OCI-LY1 (cell line): ENCODE measurements at regions not wholly inside any gene's neighbourhood (a gene's known extent, or its start where the extent isn't known, plus 50 kb on each side); places are given as distances from the start of the nearest gene placed in this dataset.

Experiments
- H2AFZ ChIP-seq: fragments of 200-600 bp; sonication (generic), shearing (Covaris generic); 2 replicates; pipeline ENCODE4 v1.6.0; 2014; ENCODE audit warnings: antibody characterized with exemption, mild to moderate bottlenecking, low read length
- H3F3A ChIP-seq: fragments of 200-600 bp; sonication (generic), shearing (Covaris generic); 2 replicates; pipeline ENCODE4 v1.6.0; 2014; ENCODE audit warnings: mild to moderate bottlenecking, antibody characterized with exemption, low read length, moderate library complexity; ENCODE audit not compliant: insufficient read depth
- H3K27ac ChIP-seq: fragments of 200-600 bp; sonication (generic); 2 replicates; pipeline ENCODE4 v1.5.1; 2014; ENCODE audit warnings: low read length, mixed run types, mild to moderate bottlenecking, low read depth; ENCODE audit not compliant: poor library complexity, severe bottlenecking
- H3K27me3 ChIP-seq: fragments of 200-600 bp; sonication (generic); 2 replicates; pipeline ENCODE4 v1.6.0; 2014; ENCODE audit warnings: antibody characterized with exemption, mild to moderate bottlenecking, low read length, moderate library complexity; ENCODE audit not compliant: insufficient read depth
- H3K36me3 ChIP-seq: fragments of 200-600 bp; sonication (generic); 2 replicates; pipeline ENCODE4 v1.6.1; 2014; ENCODE audit warnings: mild to moderate bottlenecking, antibody characterized with exemption, low read length, moderate library complexity, mixed read lengths; ENCODE audit not compliant: insufficient read depth
- H3K4me1 ChIP-seq: fragments of 200-600 bp; sonication (generic); 2 replicates; pipeline ENCODE4 v1.5.1; 2014; ENCODE audit warnings: mild to moderate bottlenecking, low read length, moderate library complexity; ENCODE audit not compliant: insufficient read depth, severe bottlenecking
- H3K4me2 ChIP-seq: fragments of 200-600 bp; sonication (generic), shearing (Covaris generic); 2 replicates; pipeline ENCODE4 v1.6.1; 2014; ENCODE audit warnings: low read length
- H3K4me3 ChIP-seq: fragments of 200-600 bp; sonication (generic); 2 replicates; pipeline ENCODE4 v1.5.1; 2014; ENCODE audit warnings: low read length, low read depth, mild to moderate bottlenecking, mixed read lengths; ENCODE audit not compliant: poor library complexity, severe bottlenecking
- H3K79me2 ChIP-seq: fragments of 200-600 bp; shearing (Covaris generic); 2 replicates; pipeline ENCODE4 v1.6.1; 2016; ENCODE audit warnings: mixed run types, low read length, mixed read lengths; ENCODE audit not compliant: insufficient read depth
- H3K9ac ChIP-seq: fragments of 200-600 bp; sonication (generic), shearing (Covaris generic); 2 replicates; pipeline ENCODE4 v1.6.1; 2014; ENCODE audit warnings: mild to moderate bottlenecking, low read length, mixed read lengths
- H3K9me2 ChIP-seq: fragments of 200-600 bp; sonication (generic), shearing (Covaris generic); 2 replicates; pipeline ENCODE4 v1.6.1; 2014; ENCODE audit warnings: low read depth, mild to moderate bottlenecking, low read length, mixed read lengths
- H3K9me3 ChIP-seq: fragments of 200-600 bp; shearing (Covaris generic); 2 replicates; pipeline ENCODE4 v1.6.1; 2014; ENCODE audit warnings: low read length, mixed read lengths
- H4K20me1 ChIP-seq: fragments of 200-600 bp; sonication (generic), shearing (Covaris generic); 2 replicates; pipeline ENCODE4 v1.6.0; 2016; ENCODE audit warnings: mild to moderate bottlenecking, low read length; ENCODE audit not compliant: insufficient read depth
- CTCF ChIP-seq: fragments of 200-600 bp; sonication (generic), shearing (Covaris generic); IDR thresholded peaks from 2 replicates; pipeline ENCODE4 v1.5.1; 2017; ENCODE audit warnings: mild to moderate bottlenecking, antibody characterized with exemption, low read length, moderate library complexity, mixed read lengths
- EZH2 ChIP-seq: fragments of 200-600 bp; sonication (generic), shearing (Covaris generic); IDR thresholded peaks from 2 replicates; pipeline ENCODE4 v1.8.0; 2017; ENCODE audit warnings: borderline replicate concordance, mixed run types, mild to moderate bottlenecking, antibody characterized with exemption, low read length, moderate library complexity, mixed read lengths

GRCh38 chr17:77887464-77888241 is 70.8 kb upstream of the TNRC6C start:
- peaks cover 3% of the 10 kb centered on the region; the same call in 1 of the 2 replicates for H3K27me3 ChIP-seq
- H4K20me1 ChIP-seq = no peaks in the 10 kb centered on the region
- no peak overlapping the region for H2AFZ ChIP-seq
- no peaks in the 10 kb centered on the region for H3F3A ChIP-seq
- H3K4me2 ChIP-seq = no peak overlapping the region
- no peaks in the 10 kb centered on the region for H3K79me2 ChIP-seq
- H3K27ac ChIP-seq = no peak overlapping the region
- TF ChIP-seq EZH2 (no peak), CTCF (no peak)
- H3K9me2 ChIP-seq = no peaks in the 10 kb centered on the region
- no peaks in the 10 kb centered on the region for H3K36me3 ChIP-seq
- no peak overlapping the region for H3K4me3 ChIP-seq
- no peaks in the 10 kb centered on the region for H3K9me3 ChIP-seq
- no peaks in the 10 kb centered on the region for H3K4me1 ChIP-seq
- no peak overlapping the region for H3K9ac ChIP-seq

- Histone ChIP-seq H3K9ac (no peak overlapping the region), H3F3A (no peaks in the 10 kb centered on the region), H3K4me1 (no peaks in the 10 kb centered on the region)
Observed at GRCh38 chr17:77888242-77889134, 70.0 kb upstream of the TNRC6C start.

DNA sequence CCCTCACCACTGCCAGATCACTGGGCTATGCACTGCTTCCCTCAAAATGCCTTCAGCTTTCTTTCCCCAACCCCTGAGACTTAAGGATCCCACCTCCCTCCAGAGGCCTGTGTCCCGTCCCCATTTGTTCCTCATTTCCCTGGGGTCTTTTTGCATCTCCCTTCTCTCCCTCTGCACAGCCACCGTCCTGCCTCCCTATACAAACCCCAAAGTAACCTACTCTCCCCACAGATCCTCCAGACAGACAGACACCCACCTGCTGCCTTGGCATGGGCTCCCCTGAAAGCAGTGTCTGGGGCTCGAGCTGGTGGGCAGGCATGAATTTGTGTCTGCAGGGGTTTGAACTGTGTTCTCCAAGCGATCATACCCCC is 69.4 kb upstream of the TNRC6C start:
- H3K4me1 ChIP-seq = no peaks in the 10 kb centered on the region
- H3K9me3 ChIP-seq = no peaks in the 10 kb centered on the region
- no peak overlapping the region for H3K9ac ChIP-seq
- TF ChIP-seq EZH2 (no peak), CTCF (no peak)
- no peak overlapping the region for H2AFZ ChIP-seq
- no peaks in the 10 kb centered on the region for H3K36me3 ChIP-seq
- H3K9me2 ChIP-seq = no peaks in the 10 kb centered on the region
- no peaks in the 10 kb centered on the region for H3K79me2 ChIP-seq
- H4K20me1 ChIP-seq = no peaks in the 10 kb centered on the region
- no peak overlapping the region for H3K4me3 ChIP-seq
- H3K4me2 ChIP-seq = no peak overlapping the region
- H3K27ac ChIP-seq = no peak overlapping the region
- H3K27me3 ChIP-seq = peaks cover 4% of the 10 kb centered on the region
- H3F3A ChIP-seq = no peaks in the 10 kb centered on the region

More at GRCh38 chr17:77888242-77889134, 70.0 kb upstream of the TNRC6C start:
- Histone ChIP-seq H4K20me1 (no peaks in the 10 kb centered on the region), H3K4me2 (no peak overlapping the region), H2AFZ (no peak overlapping the region), H3K9me2 (no peaks in the 10 kb centered on the region), H3K27me3 (peaks cover 3% of the 10 kb centered on the region; the same call in 1 of the 2 replicates), H3K9me3 (no peaks in the 10 kb centered on the region), H3K36me3 (no peaks in the 10 kb centered on the region), H3K27ac (no peak overlapping the region), H3K4me3 (no peak overlapping the region), H3K79me2 (no peaks in the 10 kb centered on the region)
- TF ChIP-seq EZH2 = no peak
- no peak for TF ChIP-seq CTCF
